DMS153 treated with DMSO at 0.1 percent for 48 hours (cell line): ENCODE measurements at regions not wholly inside any gene's neighbourhood (a gene's known extent, or its start where the extent isn't known, plus 50 kb on each side); places are given as distances from the start of the nearest gene placed in this dataset.
"Not testable (repeated sequence)": the region's sequence is repeated elsewhere in the genome, so short reads cannot be mapped to it uniquely, and the experiment has no call there.

Experiments used
- DNase-seq: peaks from one replicate; lab custom pipeline; 2025; ENCODE audit not compliant: unreplicated experiment; lab: John Stamatoyannopoulos, UW

DNA sequence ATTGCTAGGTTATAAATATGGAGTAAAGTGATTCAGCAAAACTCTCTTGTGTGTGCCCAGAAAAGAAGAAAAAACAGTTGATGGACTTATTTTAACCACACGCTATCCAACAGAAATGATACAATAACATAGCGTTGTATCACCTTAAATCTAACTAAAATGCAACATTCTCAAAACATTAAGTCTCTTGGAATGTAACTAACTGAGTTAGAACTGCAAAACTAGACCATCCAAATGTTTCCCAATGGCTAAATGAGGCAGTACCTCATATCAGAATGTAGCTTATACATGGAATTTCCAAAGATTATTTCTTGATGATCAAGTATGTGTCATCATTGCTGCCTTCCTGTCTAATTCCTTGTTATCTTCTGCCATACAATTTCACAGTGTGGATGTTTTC, 187.9 kb downstream of the CNTN3 start:
- no peak for DNase-seq

GRCh38 chr3:74423867-74424266, 190.6 kb downstream of the CNTN3 start:
- no peak for DNase-seq

- DNase-seq = no peak
Observed at GRCh38 chr3:74420538-74421124, 193.8 kb downstream of the CNTN3 start.

DNA sequence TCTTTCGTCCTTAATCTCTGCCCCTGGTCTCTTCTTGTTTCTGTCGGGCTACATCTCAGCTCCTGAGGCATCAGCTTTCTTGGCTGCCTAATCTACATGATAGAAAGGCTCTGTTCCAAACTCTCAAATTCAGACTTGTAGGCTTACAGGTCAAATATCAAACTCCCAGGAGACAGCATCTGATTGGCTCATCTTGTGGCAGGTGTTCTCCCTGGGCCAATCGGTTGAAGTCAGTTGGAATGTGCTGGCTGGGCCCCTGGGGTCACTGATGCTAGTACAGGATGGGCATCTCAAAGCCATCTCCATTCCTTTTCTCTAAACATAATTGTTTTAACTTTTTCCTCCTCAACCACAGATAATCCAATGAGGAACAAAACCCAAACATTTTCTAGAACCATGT, 198.7 kb downstream of the CNTN3 start:
- DNase-seq = no peak

- no peak for DNase-seq
Observed at GRCh38 chr3:74413547-74414241, 200.8 kb downstream of the CNTN3 start.

- DNase-seq = no peak
Observed at GRCh38 chr3:74410276-74410941, 204.1 kb downstream of the CNTN3 start.

DNA sequence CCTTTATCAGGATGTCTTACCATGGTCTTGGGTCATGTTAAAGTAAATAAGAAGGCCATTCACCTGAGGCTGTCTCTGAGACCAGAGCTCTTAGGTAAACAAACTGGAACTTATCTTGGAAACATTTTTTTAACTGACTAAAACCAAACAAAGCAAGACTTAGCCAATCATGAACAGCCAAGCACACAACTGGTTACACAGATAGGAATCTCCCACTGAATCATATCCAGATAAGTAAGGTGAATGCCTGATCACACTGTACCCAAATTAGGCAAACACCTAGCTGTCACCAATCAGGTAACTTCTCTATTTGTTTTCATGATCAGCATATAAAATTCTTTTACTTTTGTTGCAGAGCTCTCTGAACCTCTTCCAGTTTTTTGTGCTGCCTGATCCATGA, 205.4 kb downstream of the CNTN3 start:
- DNase-seq = no peak

GRCh38 chr3:74403307-74403706, 211.2 kb downstream of the CNTN3 start:
- no peak for DNase-seq

- DNase-seq = no peak
Observed at GRCh38 chr3:74402821-74403220, 211.6 kb downstream of the CNTN3 start.

DNA sequence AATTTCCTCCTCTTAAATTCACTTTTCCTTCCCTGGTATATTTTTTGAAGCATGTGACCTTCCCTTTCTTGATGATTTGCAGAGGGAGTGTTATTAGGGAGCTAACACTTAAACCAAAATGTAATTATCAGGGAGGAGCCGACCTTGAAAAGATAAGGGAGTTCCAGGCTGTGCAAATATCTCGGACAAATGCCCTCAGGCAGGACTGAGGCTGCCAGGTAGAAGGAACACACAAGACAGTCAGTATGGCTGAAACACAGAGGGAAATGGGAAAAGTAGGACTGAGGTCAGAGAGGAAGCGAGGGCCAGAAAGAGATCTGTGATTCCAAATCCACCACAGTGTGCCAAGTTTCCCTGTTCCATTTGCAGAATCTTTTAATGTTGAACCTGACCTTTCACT, 221.0 kb downstream of the CNTN3 start:
- DNase-seq = no peak

DNA sequence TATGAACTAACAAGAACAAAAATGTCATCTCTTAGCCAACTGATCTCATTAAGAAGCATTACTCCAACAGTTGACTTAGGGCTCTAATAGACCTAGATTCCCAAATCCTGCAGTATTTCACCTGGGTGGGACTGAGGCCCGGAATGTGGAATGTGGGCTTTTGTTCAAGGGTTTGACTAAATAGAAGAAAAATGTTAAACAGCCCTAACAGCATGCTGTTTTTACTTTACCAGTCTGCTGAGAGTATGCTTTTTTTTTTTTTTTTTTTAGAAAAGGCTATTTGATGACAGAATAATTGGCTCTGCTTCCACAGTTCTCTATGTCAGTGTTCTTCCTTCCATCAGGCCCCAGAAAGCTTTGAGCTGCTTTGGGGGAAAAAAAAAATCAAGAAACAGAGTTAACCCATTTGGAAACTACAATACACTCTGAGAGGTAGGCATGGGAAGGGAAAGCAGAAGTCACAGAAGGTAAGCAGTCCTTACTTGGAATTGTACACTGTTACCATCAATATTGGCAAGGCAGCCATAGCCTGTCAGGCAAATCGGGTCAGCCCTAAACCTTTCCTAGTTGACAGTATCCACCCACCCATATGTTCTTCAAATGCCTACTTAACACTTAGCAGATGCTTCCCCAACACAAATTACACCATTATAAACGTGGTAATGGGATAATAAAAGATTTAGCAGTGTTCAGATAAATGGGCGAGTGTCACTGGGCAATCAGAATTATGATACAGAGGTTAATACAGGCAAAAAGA, 224.2 kb downstream of the CNTN3 start:
- no peak for DNase-seq

DNA sequence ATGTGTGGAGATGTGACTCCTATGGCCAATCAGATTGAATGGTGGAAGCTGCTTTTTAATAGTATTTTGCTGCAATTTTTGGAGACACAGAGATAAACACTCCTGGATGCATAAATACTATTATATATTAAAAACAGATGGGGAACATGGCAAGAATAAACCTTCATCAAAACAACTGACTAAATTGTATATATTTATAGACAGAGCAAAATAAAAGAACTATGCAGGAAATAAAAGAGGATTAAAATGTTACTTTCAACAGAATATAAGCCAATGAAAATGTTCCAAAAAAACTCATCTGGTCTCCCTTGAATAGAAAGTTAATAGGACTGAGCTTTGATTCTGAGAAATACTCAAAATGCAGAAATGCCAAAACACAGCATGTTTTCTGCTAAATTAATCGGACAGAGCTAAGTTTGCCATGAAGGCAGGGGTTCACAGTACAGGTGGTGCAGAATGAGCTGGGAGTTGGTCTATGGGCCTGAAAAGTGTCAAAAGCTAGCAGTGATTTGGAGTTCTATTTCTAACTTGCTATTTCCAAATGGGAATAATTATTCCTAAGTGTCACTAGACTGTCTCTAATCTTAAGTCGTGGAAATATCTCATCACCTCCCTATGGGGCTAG, 227.2 kb downstream of the CNTN3 start:
- no peak for DNase-seq

- DNase-seq = no peak
Observed at GRCh38 chr3:74384159-74384558, 230.3 kb downstream of the CNTN3 start.

DNA sequence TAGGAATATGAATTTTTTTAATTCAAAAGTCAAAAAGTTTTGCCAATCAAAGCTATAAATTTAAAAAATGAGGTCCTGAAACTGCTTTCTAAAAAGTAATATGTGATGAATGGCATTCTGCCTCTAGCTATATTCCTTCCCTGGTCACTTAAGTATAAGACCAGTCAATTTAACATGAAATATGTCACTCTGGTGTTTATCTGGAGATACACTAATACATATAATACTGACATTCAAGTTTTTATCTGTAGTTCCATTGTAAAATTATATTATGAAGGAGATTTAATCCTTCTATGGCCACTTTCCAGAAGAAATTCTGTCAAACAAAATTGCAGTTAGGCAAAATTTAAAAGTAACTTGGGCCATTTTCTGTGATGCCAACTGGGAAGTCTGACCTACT, 236.8 kb downstream of the CNTN3 start:
- DNase-seq = no peak

GRCh38 chr3:74376323-74376722, 238.1 kb downstream of the CNTN3 start:
- not testable (repeated sequence) for DNase-seq

DNA sequence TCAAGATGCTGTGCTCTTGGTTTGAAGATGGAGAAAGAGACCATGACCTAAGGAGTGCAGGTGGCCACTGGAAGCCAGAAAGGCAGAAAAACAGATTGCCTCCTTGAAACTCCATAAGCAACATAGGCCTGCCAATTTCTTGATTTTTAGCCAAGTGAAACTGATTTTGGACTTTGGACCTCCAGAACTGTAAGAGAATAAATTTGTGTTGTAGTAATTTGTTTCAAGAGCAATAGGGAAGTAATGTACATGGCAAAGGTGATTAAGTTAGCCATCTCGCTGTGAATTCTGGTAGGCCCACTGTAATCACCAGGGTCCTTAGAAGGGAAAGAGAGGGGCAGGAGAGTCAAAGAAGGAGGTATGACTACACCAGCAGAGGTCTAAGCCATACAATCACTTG, 238.8 kb downstream of the CNTN3 start:
- DNase-seq = no peak

- DNase-seq = no peak
Observed at GRCh38 chr3:74372743-74373142, 241.7 kb downstream of the CNTN3 start.

- DNase-seq = no peak
Observed at GRCh38 chr3:74370342-74370741, 244.1 kb downstream of the CNTN3 start.

- DNase-seq = no peak
Observed at GRCh38 chr3:74366331-74366730, 248.1 kb downstream of the CNTN3 start.

DNA sequence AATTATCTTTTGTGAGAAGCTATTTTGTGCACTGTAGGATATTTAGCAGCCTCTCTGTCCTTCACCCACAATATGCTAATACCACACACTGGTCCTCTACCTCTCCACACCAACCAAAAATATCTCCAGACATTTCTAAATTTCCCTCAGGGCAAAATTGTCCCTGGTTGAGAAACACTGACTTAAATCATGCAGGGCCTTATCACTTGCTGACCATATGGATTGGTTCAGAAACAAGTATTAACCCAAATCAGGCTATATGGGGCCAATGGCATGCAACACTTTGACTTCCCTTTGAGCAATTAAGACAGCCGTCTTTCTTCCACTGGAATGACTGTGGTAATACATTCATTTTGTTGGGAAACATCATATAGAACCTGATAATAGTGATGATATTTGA, 251.1 kb downstream of the CNTN3 start:
- DNase-seq = no peak

- DNase-seq = no peak
Observed at GRCh38 chr3:74360406-74360805, 254.1 kb downstream of the CNTN3 start.
